Spleen (tissue), 11 donors: ENCODE measurements at regions not wholly inside any gene's neighbourhood (a gene's known extent, or its start where the extent isn't known, plus 50 kb on each side); places are given as distances from the start of the nearest gene placed in this dataset.

Experiments
- DNase-seq: peaks from one replicate; pipeline ENCODE4 v3.0.0-alpha.2; 2020
- H3K27ac ChIP-seq, 8 donors: fragments of 200-600 bp; sonication (generic) in 7 of 8; 1 replicate in 4 of 8; 2 replicates in 4 of 8; pipeline versions ENCODE4 v1.5.0 to v1.8.0; 2016 to 2021; ENCODE audit warnings: inconsistent platforms in 4 of 8, mild to moderate bottlenecking in 4 of 8, moderate library complexity in 1 of 8
- H3K27me3 ChIP-seq, 7 donors: fragments of 200-600 bp; sonication (generic) in 6 of 7; replicated peaks in 1 of 7; 1 replicate in 4 of 7; 2 replicates in 3 of 7; pipeline versions ENCODE4 v1.5.0 to v1.8.0; 2016 to 2021; ENCODE audit warnings: inconsistent platforms in 3 of 7, mild to moderate bottlenecking in 1 of 7
- H3K36me3 ChIP-seq, 6 donors: fragments of 200-600 bp; sonication (generic) in 5 of 6; 1 replicate in 4 of 6; 2 replicates in 2 of 6; pipeline versions ENCODE4 v1.5.0 to v1.8.0; 2016 to 2021; ENCODE audit warnings: inconsistent platforms in 2 of 6
- H3K4me1 ChIP-seq, 6 donors: fragments of 200-600 bp; sonication (generic) in 5 of 6; 1 replicate in 3 of 6; 2 replicates in 3 of 6; pipeline versions ENCODE4 v1.5.0 to v1.8.0; 2016 to 2021; ENCODE audit warnings: inconsistent platforms in 3 of 6
- H3K4me3 ChIP-seq, 8 donors: fragments of 200-600 bp; sonication (generic) in 7 of 8; 1 replicate in 4 of 8; 2 replicates in 4 of 8; pipeline versions ENCODE4 v1.5.0 to v1.8.0; 2016 to 2021; ENCODE audit warnings: inconsistent platforms in 4 of 8, mild to moderate bottlenecking in 4 of 8, moderate library complexity in 2 of 8
- H3K9me3 ChIP-seq, 8 donors: fragments of 200-600 bp; sonication (generic) in 7 of 8; 1 replicate in 4 of 8; 2 replicates in 4 of 8; pipeline versions ENCODE4 v1.5.0 to v1.8.0; 2016 to 2021; ENCODE audit warnings: inconsistent platforms in 4 of 8
- CTCF ChIP-seq, 11 experiments: fragments of 200-600 bp in 7 of 11; fragments of 450-650 bp in 4 of 11; sonication (generic) in 4 of 11; IDR thresholded peaks in 8 of 11; conservative IDR thresholded peaks in 3 of 11; 1 replicate in 7 of 11; 2 replicates in 4 of 11; pipeline versions ENCODE4 v1.4.0 to v1.8.0; 2016 to 2021; ENCODE audit warnings: antibody characterized with exemption in 11 of 11, inconsistent platforms in 4 of 11, mild to moderate bottlenecking in 1 of 11
- POLR2A ChIP-seq, 3 donors: fragments of 450-650 bp; IDR thresholded peaks; one replicate each; pipeline ENCODE4 v1.5.1; 2017; ENCODE audit warnings: antibody characterized with exemption in 3 of 3, mild to moderate bottlenecking in 1 of 3
- POLR2AphosphoS5 ChIP-seq, 3 donors: sonication (generic); formaldehyde crosslinking; IDR thresholded peaks; one replicate each; pipeline ENCODE4 v1.5.1; 2017; ENCODE audit warnings: antibody characterized with exemption in 3 of 3
- WGBS, 5 donors: extraction: QIAGEN DNeasy Blood & Tissue Kit in 3 of 5; methylation state at CpG; one replicate each; pipeline versions ENCODE4 v1.1.5 to v1.1.7; 2013 to 2018; 5-methylcytosine and 5-hydroxymethylcytosine counted together
- intact Hi-C: fragments of 100-400 bp; cut with DNase I; formaldehyde crosslinking; loops from one replicate; pipeline ENCODE4 v1.15.0; 2023; ENCODE audit warnings: low total_unique reads
- donor health status: healthy with polysubstance abuse.
- donor health status: DM: no; HTN: no; CAD: no; lungs with moderate emphysema.
- donor health status: DM: no; HTN: no; CAD: no.
- donor health status: Bipolar disorder and iron deficiency.
- donor health status: healthy.
- donor health status: DM: no; HTN: no; CAD: no.
- donor health status: DM: yes; HTN: yes; CAD: no.

GRCh38 chr3:162996368-162996767 is 1499.8 kb downstream of the OTOL1 start:
- H3K4me3 ChIP-seq, result no peak overlapping the region
- H3K4me1 ChIP-seq, result no peaks in the 10 kb centered on the region
- no peak overlapping the region for H3K27ac ChIP-seq
- no peaks in the 10 kb centered on the region for H3K27me3 ChIP-seq
- TF ChIP-seq CTCF (IDR thresholded peaks at IDR 0.05 in 8 of 11, conservative IDR thresholded peaks at IDR 0.05 in 3 of 11) (no peak), POLR2A (IDR thresholded peaks at IDR 0.05) (no peak), POLR2AphosphoS5 (IDR thresholded peaks at IDR 0.05) (no peak)
- DNase-seq, result no peak
- intact Hi-C loops, result no loop called here
- peaks cover 0 to 33% (median 25%) of the 10 kb centered on the region in 8 donors for H3K9me3 ChIP-seq
- H3K36me3 ChIP-seq, result no peaks in the 10 kb centered on the region

- Histone ChIP-seq H3K27me3 (no peaks in the 10 kb centered on the region), H3K27ac (no peak overlapping the region), H3K4me3 (no peak overlapping the region), H3K9me3 (peaks cover 0 to 28% (median 21%) of the 10 kb centered on the region in 8 donors), H3K36me3 (no peaks in the 10 kb centered on the region), H3K4me1 (no peaks in the 10 kb centered on the region)
- intact Hi-C loops, result no loop called here
- no peak for TF ChIP-seq POLR2AphosphoS5 (IDR thresholded peaks at IDR 0.05)
- no peak for TF ChIP-seq POLR2A (IDR thresholded peaks at IDR 0.05)
- no peak for TF ChIP-seq CTCF (IDR thresholded peaks at IDR 0.05 in 8 of 11, conservative IDR thresholded peaks at IDR 0.05 in 3 of 11)
- DNase-seq, result no peak
Measured at GRCh38 chr3:162998205-162998604, 1501.6 kb downstream of the OTOL1 start.

DNA sequence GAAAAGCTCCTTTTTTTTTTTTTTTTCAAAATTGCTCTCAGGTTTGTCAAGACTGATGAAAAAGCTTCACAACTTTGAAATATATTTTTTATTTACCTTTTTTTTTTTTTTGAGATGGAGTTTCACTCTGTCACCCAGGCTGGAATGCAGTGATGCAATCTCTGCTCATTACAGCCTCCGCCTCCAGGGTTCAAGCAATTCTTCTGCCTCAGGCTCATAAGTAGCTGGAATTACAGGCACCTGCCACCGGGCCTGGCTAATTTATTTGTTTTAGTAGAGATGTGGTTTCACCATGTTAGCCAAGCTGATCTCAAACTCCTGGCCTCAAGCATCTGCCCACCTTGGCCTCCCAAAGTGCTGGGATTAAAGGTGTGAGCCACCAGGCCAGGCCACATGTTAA is 1515.0 kb downstream of the OTOL1 start:
- Histone ChIP-seq H3K4me1 (no peaks in the 10 kb centered on the region), H3K9me3 (peaks cover 0 to 17% (median under 1%) of the 10 kb centered on the region in 8 donors), H3K27ac (no peak overlapping the region), H3K27me3 (no peaks in the 10 kb centered on the region), H3K4me3 (no peak overlapping the region), H3K36me3 (no peaks in the 10 kb centered on the region)
- 64 to 92% (median 84%) methylated on average over 2 of the region's 2 CpGs for WGBS, 5 donors
- no peak for DNase-seq
- TF ChIP-seq POLR2A (IDR thresholded peaks at IDR 0.05) (no peak), CTCF (IDR thresholded peaks at IDR 0.05 in 8 of 11, conservative IDR thresholded peaks at IDR 0.05 in 3 of 11) (no peak), POLR2AphosphoS5 (IDR thresholded peaks at IDR 0.05) (no peak)
- intact Hi-C loops, result no loop called here

- Histone ChIP-seq H3K27ac (no peak overlapping the region), H3K4me3 (no peak overlapping the region), H3K36me3 (no peaks in the 10 kb centered on the region), H3K4me1 (no peaks in the 10 kb centered on the region), H3K27me3 (no peaks in the 10 kb centered on the region), H3K9me3 (peaks cover 0 to 26% (median 14%) of the 10 kb centered on the region in 8 donors)
- no peak for TF ChIP-seq POLR2A (IDR thresholded peaks at IDR 0.05)
- WGBS, 5 donors, result 52 to 73% (median 61%) methylated on average over 1 of the region's 1 CpG
- intact Hi-C loops, result no loop called here
- DNase-seq, result no peak
Measured at GRCh38 chr3:163016251-163016650, 1519.6 kb downstream of the OTOL1 start.

- 82 to 93% (median 85%) methylated on average over 1 of the region's 1 CpG for WGBS, 5 donors
Measured at GRCh38 chr3:163018067-163018466, 1521.5 kb downstream of the OTOL1 start.

More at GRCh38 chr3:163018067-163018466, 1521.5 kb downstream of the OTOL1 start:
- Histone ChIP-seq H3K4me1 (no peaks in the 10 kb centered on the region), H3K36me3 (no peaks in the 10 kb centered on the region), H3K27me3 (no peaks in the 10 kb centered on the region), H3K27ac (no peak overlapping the region), H3K4me3 (no peak overlapping the region), H3K9me3 (peaks cover 0 to 26% (median 14%) of the 10 kb centered on the region in 8 donors)
- DNase-seq, result no peak
- intact Hi-C loops, result no loop called here
- TF ChIP-seq POLR2A (IDR thresholded peaks at IDR 0.05) (no peak), CTCF (IDR thresholded peaks at IDR 0.05 in 8 of 11, conservative IDR thresholded peaks at IDR 0.05 in 3 of 11) (no peak), POLR2AphosphoS5 (IDR thresholded peaks at IDR 0.05) (no peak)
